RWPE2 (cell line): ENCODE measurements at regions not wholly inside any gene's neighbourhood (a gene's known extent, or its start where the extent isn't known, plus 50 kb on each side); places are given as distances from the start of the nearest gene placed in this dataset.

Experiments used
- ATAC-seq: fragments of 200-7000 bp; cut with Tn5 transposase; 3 replicates; pipeline ENCODE4 v1.9.1; 2021; ENCODE audit warnings: low read depth
- DNase-seq: peaks from one replicate; pipeline ENCODE4 v3.0.0-alpha.2; 2020; ENCODE audit warnings: low spot score
- H3K27ac ChIP-seq: fragments of 450-650 bp; 2 replicates; pipeline ENCODE4 v1.5.1; 2017; ENCODE audit warnings: mild to moderate bottlenecking; ENCODE audit not compliant: poor library complexity, severe bottlenecking
- H3K27me3 ChIP-seq: fragments of 250-450 bp; sonication (Bioruptor Pico); 2 replicates; pipeline ENCODE4 v1.5.1; 2021; ENCODE audit warnings: mild to moderate bottlenecking, moderate library complexity; ENCODE audit not compliant: insufficient read depth, poor library complexity, severe bottlenecking
- H3K36me3 ChIP-seq: fragments of 250-450 bp; sonication (Bioruptor Pico); 2 replicates; pipeline ENCODE4 v1.5.1; 2020; ENCODE audit warnings: low read depth, mild to moderate bottlenecking, moderate library complexity
- H3K4me1 ChIP-seq: fragments of 250-450 bp; sonication (Bioruptor Pico); 2 replicates; pipeline ENCODE4 v1.5.1; 2021; ENCODE audit warnings: mild to moderate bottlenecking, moderate library complexity; ENCODE audit not compliant: insufficient read depth, poor library complexity, severe bottlenecking
- H3K4me3 ChIP-seq: fragments of 250-450 bp; sonication (Bioruptor Pico); 2 replicates; pipeline ENCODE4 v1.5.1; 2021; ENCODE audit warnings: mild to moderate bottlenecking, moderate library complexity; ENCODE audit not compliant: severe bottlenecking
- H3K9me3 ChIP-seq: fragments of 250-450 bp; sonication (Bioruptor Pico); 2 replicates; pipeline ENCODE4 v1.5.1; 2021; ENCODE audit warnings: mild to moderate bottlenecking, moderate library complexity; ENCODE audit not compliant: severe bottlenecking
- CTCF ChIP-seq: fragments of 450-650 bp; IDR thresholded peaks from one replicate; pipeline ENCODE4 v1.5.1; 2017; ENCODE audit warnings: mild to moderate bottlenecking, moderate library complexity; ENCODE audit not compliant: poor library complexity, severe bottlenecking

- TF ChIP-seq CTCF = no peak
- H3K27ac ChIP-seq = no peak overlapping the region
- DNase-seq = no peak
These were observed 150.2 kb downstream of the ACTBL2 start for GRCh38 chr5:57332361-57332760.

GRCh38 chr5:57327561-57328367, 153.9 kb downstream of the GPBP1 start:
- TF ChIP-seq CTCF = no peak
- Histone ChIP-seq H3K4me3 (no peak overlapping the region), H3K4me1 (peaks cover 12% of the 10 kb centered on the region), H3K9me3 (no peaks in the 10 kb centered on the region), H3K36me3 (no peaks in the 10 kb centered on the region), H3K27me3 (no peaks in the 10 kb centered on the region), H3K27ac (peak overlapping the region; percentile 56)
- DNase-seq (peak; percentile 88), ATAC-seq (peak; percentile 98)

More at GRCh38 chr5:57332361-57332760, 150.2 kb downstream of the ACTBL2 start:
- H3K4me3 ChIP-seq = no peak overlapping the region
- H3K9me3 ChIP-seq = no peaks in the 10 kb centered on the region
- H3K27me3 ChIP-seq = no peaks in the 10 kb centered on the region
- H3K4me1 ChIP-seq = peaks cover 23% of the 10 kb centered on the region
- no peak for ATAC-seq
- no peaks in the 10 kb centered on the region for H3K36me3 ChIP-seq

GRCh38 chr5:57325678-57326397, 152.0 kb downstream of the GPBP1 start:
- Histone ChIP-seq H3K4me3 (no peak overlapping the region), H3K27me3 (no peaks in the 10 kb centered on the region), H3K4me1 (peaks cover 12% of the 10 kb centered on the region), H3K27ac (no peak overlapping the region), H3K9me3 (no peaks in the 10 kb centered on the region), H3K36me3 (no peaks in the 10 kb centered on the region)
- ATAC-seq = no peak
- no peak for DNase-seq
- TF ChIP-seq CTCF = no peak

- no peak for TF ChIP-seq CTCF
- peaks cover 12% of the 10 kb centered on the region for H3K4me1 ChIP-seq
These were observed 151.0 kb downstream of the GPBP1 start for GRCh38 chr5:57324861-57325260.

More at GRCh38 chr5:57324861-57325260, 151.0 kb downstream of the GPBP1 start:
- Histone ChIP-seq H3K27ac (no peak overlapping the region), H3K27me3 (no peaks in the 10 kb centered on the region), H3K4me3 (no peak overlapping the region), H3K36me3 (no peaks in the 10 kb centered on the region), H3K9me3 (no peaks in the 10 kb centered on the region)
- ATAC-seq (no peak), DNase-seq (no peak)
